Neural progenitor cell (in vitro differentiated cells): ENCODE measurements at regions not wholly inside any gene's neighbourhood (a gene's known extent, or its start where the extent isn't known, plus 50 kb on each side); places are given as distances from the start of the nearest gene placed in this dataset.

Experiments used
- DNase-seq: peaks from one replicate; pipeline ENCODE4 v3.0.0-alpha.2; 2016; ENCODE audit warnings: low spot score
- H2AFZ ChIP-seq: fragments of 200-600 bp; sonication (generic); replicated peaks from 2 replicates; pipeline ENCODE4 v1.6.1; 2016; ENCODE audit warnings: antibody characterized with exemption
- H3F3A ChIP-seq: fragments of 200-600 bp; sonication (generic); 2 replicates; pipeline ENCODE4 v1.6.1; 2016; ENCODE audit warnings: antibody characterized with exemption, low read depth
- H3K27ac ChIP-seq: fragments of 200-600 bp; sonication (generic); 2 replicates; pipeline ENCODE4 v1.5.1; 2016; ENCODE audit warnings: mild to moderate bottlenecking
- H3K27me3 ChIP-seq: fragments of 200-600 bp; sonication (generic); 2 replicates; pipeline ENCODE4 v1.6.1; 2016; ENCODE audit warnings: mild to moderate bottlenecking, moderate library complexity
- H3K36me3 ChIP-seq: fragments of 200-600 bp; sonication (generic); 2 replicates; pipeline ENCODE4 v1.5.1; 2016
- H3K4me1 ChIP-seq: fragments of 200-600 bp; sonication (generic); 2 replicates; pipeline ENCODE4 v1.6.1; 2016; ENCODE audit warnings: mixed run types
- H3K4me2 ChIP-seq: fragments of 200-600 bp; sonication (generic); 2 replicates; pipeline ENCODE4 v1.6.1; 2016
- H3K4me3 ChIP-seq: fragments of 200-600 bp; sonication (generic); 2 replicates; pipeline ENCODE4 v1.5.1; 2016
- H3K79me2 ChIP-seq: fragments of 200-600 bp; sonication (generic); 2 replicates; pipeline ENCODE4 v1.6.1; 2016; ENCODE audit warnings: low read depth
- H3K9ac ChIP-seq: fragments of 200-600 bp; sonication (generic); 2 replicates; pipeline ENCODE4 v1.6.1; 2016
- H3K9me3 ChIP-seq: fragments of 200-600 bp; sonication (generic); 2 replicates; pipeline ENCODE4 v1.5.1; 2016; ENCODE audit warnings: low read depth
- H4K20me1 ChIP-seq: fragments of 200-600 bp; sonication (generic); 2 replicates; pipeline ENCODE4 v1.6.1; 2016; ENCODE audit warnings: low read depth
- H3K27ac Mint-ChIP-seq: 3 replicates; pipeline ENCODE4 v1.8.0; 2021; ENCODE audit warnings: mixed read lengths
- H3K27me3 Mint-ChIP-seq: 2 replicates; pipeline ENCODE4 v1.8.0; 2022; ENCODE audit warnings: low read depth, mild to moderate bottlenecking, inconsistent platforms, moderate library complexity, mixed read lengths; ENCODE audit not compliant: insufficient read depth
- H3K36me3 Mint-ChIP-seq: 3 replicates; pipeline ENCODE4 v1.8.0; 2021; ENCODE audit warnings: mixed read lengths
- H3K4me1 Mint-ChIP-seq: 3 replicates; pipeline ENCODE4 v1.8.0; 2021; ENCODE audit warnings: mixed read lengths
- H3K4me3 Mint-ChIP-seq: 3 replicates; pipeline ENCODE4 v1.8.0; 2021; ENCODE audit warnings: mild to moderate bottlenecking, moderate library complexity, mixed read lengths
- H3K9me3 Mint-ChIP-seq: 3 replicates; pipeline ENCODE4 v1.8.0; 2020; ENCODE audit warnings: mixed read lengths
- CTCF ChIP-seq: fragments of 200-600 bp; sonication (generic); IDR thresholded peaks from 2 replicates; pipeline ENCODE4 v1.5.1; 2017; ENCODE audit warnings: antibody characterized with exemption, mild to moderate bottlenecking
- EZH2 ChIP-seq: fragments of 200-600 bp; sonication (generic); IDR thresholded peaks from 2 replicates; pipeline ENCODE4 v1.6.1; 2017; ENCODE audit warnings: antibody characterized with exemption, mild to moderate bottlenecking, moderate library complexity
- EZH2phosphoT487 ChIP-seq: fragments of 200-600 bp; sonication (generic); IDR thresholded peaks from 2 replicates; pipeline ENCODE4 v1.6.1; 2017; ENCODE audit warnings: antibody characterized with exemption

- Mint-ChIP-seq H3K4me3 (no peak overlapping the region), H3K4me1 (peaks cover 5% of the 10 kb centered on the region), H3K27ac (no peak overlapping the region), H3K36me3 (no peaks in the 10 kb centered on the region), H3K9me3 (no peaks in the 10 kb centered on the region), H3K27me3 (peaks cover 3% of the 10 kb centered on the region)
- Histone ChIP-seq H3K79me2 (no peaks in the 10 kb centered on the region), H3K4me2 (no peak overlapping the region), H3K27me3 (no peaks in the 10 kb centered on the region), H3K4me1 (no peaks in the 10 kb centered on the region), H2AFZ (no peak overlapping the region), H3K4me3 (no peak overlapping the region), H3K27ac (no peak overlapping the region), H3K9ac (no peak overlapping the region), H4K20me1 (no peaks in the 10 kb centered on the region), H3K36me3 (no peaks in the 10 kb centered on the region), H3F3A (no peaks in the 10 kb centered on the region), H3K9me3 (no peaks in the 10 kb centered on the region)
- no peak for TF ChIP-seq EZH2phosphoT487
- no peak for TF ChIP-seq CTCF
- TF ChIP-seq EZH2, result no peak
- DNase-seq, result no peak
These were observed 801.3 kb downstream of the BCL11B start for GRCh38 chr14:98470663-98471062.

GRCh38 chr14:98474900-98475299, 797.1 kb downstream of the BCL11B start:
- H3K4me3 Mint-ChIP-seq, result no peak overlapping the region
- H4K20me1 ChIP-seq, result no peaks in the 10 kb centered on the region

GRCh38 chr14:98477935-98478334, 794.1 kb downstream of the BCL11B start:
- no peaks in the 10 kb centered on the region for H3K27me3 Mint-ChIP-seq
- Histone ChIP-seq H3K36me3 (no peaks in the 10 kb centered on the region), H3F3A (no peaks in the 10 kb centered on the region), H3K27me3 (no peaks in the 10 kb centered on the region), H4K20me1 (no peaks in the 10 kb centered on the region), H3K79me2 (no peaks in the 10 kb centered on the region), H3K9ac (no peak overlapping the region), H3K27ac (no peak overlapping the region), H3K4me1 (no peaks in the 10 kb centered on the region), H3K4me3 (no peak overlapping the region), H3K9me3 (no peaks in the 10 kb centered on the region), H3K4me2 (no peak overlapping the region), H2AFZ (no peak overlapping the region)
- H3K4me3 Mint-ChIP-seq, result no peak overlapping the region
- no peak for TF ChIP-seq CTCF
- TF ChIP-seq EZH2, result no peak
- TF ChIP-seq EZH2phosphoT487, result no peak
- no peak for DNase-seq
- no peaks in the 10 kb centered on the region for H3K9me3 Mint-ChIP-seq
- H3K4me1 Mint-ChIP-seq, result no peaks in the 10 kb centered on the region
- H3K27ac Mint-ChIP-seq, result no peak overlapping the region
- H3K36me3 Mint-ChIP-seq, result no peaks in the 10 kb centered on the region

More at GRCh38 chr14:98474900-98475299, 797.1 kb downstream of the BCL11B start:
- no peak overlapping the region for H3K4me2 ChIP-seq
- H3K36me3 Mint-ChIP-seq, result no peaks in the 10 kb centered on the region
- TF ChIP-seq EZH2, result no peak
- H3K27me3 Mint-ChIP-seq, result no peaks in the 10 kb centered on the region
- H3K36me3 ChIP-seq, result no peaks in the 10 kb centered on the region
- H3K9ac ChIP-seq, result no peak overlapping the region
- no peaks in the 10 kb centered on the region for H3K9me3 Mint-ChIP-seq
- no peak overlapping the region for H3K4me3 ChIP-seq
- H2AFZ ChIP-seq, result no peak overlapping the region
- no peaks in the 10 kb centered on the region for H3K9me3 ChIP-seq
- H3K4me1 ChIP-seq, result no peaks in the 10 kb centered on the region
- H3F3A ChIP-seq, result no peaks in the 10 kb centered on the region
- no peaks in the 10 kb centered on the region for H3K79me2 ChIP-seq
- no peaks in the 10 kb centered on the region for H3K27me3 ChIP-seq
- no peak overlapping the region for H3K27ac Mint-ChIP-seq
- H3K27ac ChIP-seq, result no peak overlapping the region
- H3K4me1 Mint-ChIP-seq, result no peaks in the 10 kb centered on the region
- DNase-seq, result no peak

GRCh38 chr14:98489115-98489514, 782.9 kb downstream of the BCL11B start:
- Mint-ChIP-seq H3K27ac (no peak overlapping the region), H3K4me3 (no peak overlapping the region), H3K36me3 (no peaks in the 10 kb centered on the region), H3K9me3 (peaks cover 10% of the 10 kb centered on the region), H3K4me1 (peaks cover 9% of the 10 kb centered on the region), H3K27me3 (peaks cover 4% of the 10 kb centered on the region)
- DNase-seq, result no peak
- no peak overlapping the region for H3K4me2 ChIP-seq
- no peaks in the 10 kb centered on the region for H3K9me3 ChIP-seq
- no peak overlapping the region for H3K4me3 ChIP-seq
- no peak overlapping the region for H3K9ac ChIP-seq
- H3K79me2 ChIP-seq, result no peaks in the 10 kb centered on the region
- H2AFZ ChIP-seq, result no peak overlapping the region
- H4K20me1 ChIP-seq, result no peaks in the 10 kb centered on the region
- no peak overlapping the region for H3K27ac ChIP-seq
- H3K4me1 ChIP-seq, result no peaks in the 10 kb centered on the region
- no peaks in the 10 kb centered on the region for H3K27me3 ChIP-seq
- TF ChIP-seq CTCF, result no peak
- TF ChIP-seq EZH2, result no peak
- no peak for TF ChIP-seq EZH2phosphoT487
- no peaks in the 10 kb centered on the region for H3F3A ChIP-seq
- no peaks in the 10 kb centered on the region for H3K36me3 ChIP-seq
